MV-4-11 (cell line): ENCODE measurements at regions not wholly inside any gene's neighbourhood (a gene's known extent, or its start where the extent isn't known, plus 50 kb on each side); places are given as distances from the start of the nearest gene placed in this dataset.
A peak's percentile ranks its signal among the peaks of the same experiment; 100 is the strongest.
"Not testable (repeated sequence)": the region's sequence is repeated elsewhere in the genome, so short reads cannot be mapped to it uniquely, and the experiment has no call there.

Source experiments
- DNase-seq: peaks from one replicate; lab custom pipeline; 2025; lab: John Stamatoyannopoulos, UW

GRCh38 chr14:97796511-97796910 lies 999.3 kb downstream of the VRK1 start:
- no peak for DNase-seq

- DNase-seq: no peak
Observed at GRCh38 chr14:97798176-97798575, 1001.0 kb downstream of the VRK1 start.

GRCh38 chr14:97802430-97803373 lies 1005.5 kb downstream of the VRK1 start:
- DNase-seq: no peak

GRCh38 chr14:97804056-97804455 lies 1006.9 kb downstream of the VRK1 start:
- no peak for DNase-seq

GRCh38 chr14:97806891-97807290 lies 1009.7 kb downstream of the VRK1 start:
- no peak for DNase-seq

- not testable (repeated sequence) for DNase-seq
Observed at GRCh38 chr14:97808541-97808940, 1011.4 kb downstream of the VRK1 start.

- no peak for DNase-seq
Observed at GRCh38 chr14:97813556-97813955, 1016.4 kb downstream of the VRK1 start.

- no peak for DNase-seq
Observed at GRCh38 chr14:97820781-97821180, 1023.6 kb downstream of the VRK1 start.

GRCh38 chr14:97824218-97824617 lies 1027.0 kb downstream of the VRK1 start:
- peak; percentile 43 for DNase-seq

GRCh38 chr14:97827746-97828145 lies 1030.6 kb downstream of the VRK1 start:
- DNase-seq: no peak

- DNase-seq: no peak
Observed at GRCh38 chr14:97832776-97833175, 1035.6 kb downstream of the VRK1 start.

GRCh38 chr14:97838986-97839385 lies 1041.8 kb downstream of the VRK1 start:
- DNase-seq: no peak

- DNase-seq: no peak
Observed at GRCh38 chr14:97840159-97840558, 1043.0 kb downstream of the VRK1 start.

- DNase-seq: no peak
Observed at GRCh38 chr14:97841762-97842161, 1044.6 kb downstream of the VRK1 start.

- no peak for DNase-seq
Observed at GRCh38 chr14:97843066-97843465, 1045.9 kb downstream of the VRK1 start.

- no peak for DNase-seq
Observed at GRCh38 chr14:97844042-97844441, 1046.9 kb downstream of the VRK1 start.

GRCh38 chr14:97846156-97846555 lies 1049.0 kb downstream of the VRK1 start:
- DNase-seq: no peak

GRCh38 chr14:97848317-97848980 lies 1051.3 kb downstream of the VRK1 start:
- DNase-seq: no peak

GRCh38 chr14:97850466-97850865 lies 1053.3 kb downstream of the VRK1 start:
- no peak for DNase-seq

GRCh38 chr14:97850886-97851285 lies 1053.7 kb downstream of the VRK1 start:
- DNase-seq: no peak

GRCh38 chr14:97851428-97851995 lies 1054.3 kb downstream of the VRK1 start:
- no peak for DNase-seq

- DNase-seq: no peak
Observed at GRCh38 chr14:97854918-97855317, 1057.7 kb downstream of the VRK1 start.

- no peak for DNase-seq
Observed at GRCh38 chr14:97866195-97866594, 1069.0 kb downstream of the VRK1 start.
